Breast epithelium (tissue), 3 donors: ENCODE measurements at regions not wholly inside any gene's neighbourhood (a gene's known extent, or its start where the extent isn't known, plus 50 kb on each side); places are given as distances from the start of the nearest gene placed in this dataset.
"Not testable (repeated sequence)": the region's sequence is repeated elsewhere in the genome, so short reads cannot be mapped to it uniquely, and the experiment has no call there.

ENCODE experiments used
- POLR2A ChIP-seq: fragments of 450-650 bp; IDR thresholded peaks from one replicate; pipeline ENCODE4 v1.6.1; 2016; ENCODE audit warnings: antibody characterized with exemption, mild to moderate bottlenecking, moderate library complexity
- POLR2AphosphoS5 ChIP-seq, 3 donors: sonication (generic); formaldehyde crosslinking; IDR thresholded peaks; one replicate each; pipeline ENCODE4 v1.6.1; 2017; ENCODE audit warnings: antibody characterized with exemption in 3 of 3
- TF ChIP-seq, protein P1 (sequence below), 3 donors: fragments of 450-650 bp; IDR thresholded peaks; one replicate each; pipeline ENCODE4 v1.5.1; 2016 to 2017; ENCODE audit warnings: antibody characterized with exemption in 3 of 3, mild to moderate bottlenecking in 3 of 3, moderate library complexity in 3 of 3

DNA sequence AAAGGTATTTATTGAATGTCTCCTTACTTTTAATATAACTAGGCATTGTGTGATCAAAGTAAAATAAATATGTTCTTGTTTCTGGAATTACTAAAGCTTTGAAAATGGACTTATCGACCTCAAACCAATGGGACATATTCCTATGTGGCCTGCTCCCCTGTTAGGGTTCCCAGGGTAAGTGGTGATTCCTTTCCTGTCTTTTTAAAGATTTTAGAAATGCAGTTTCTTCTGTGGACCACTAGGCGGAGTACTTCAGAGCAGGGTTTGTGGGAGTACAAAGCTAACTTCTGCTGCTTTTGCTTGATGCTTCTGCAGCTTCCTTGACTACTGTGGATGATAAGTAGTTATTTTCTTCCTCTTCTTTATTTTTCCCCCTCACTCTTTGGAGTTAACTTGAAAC lies 3243.3 kb upstream of the OR11H1 start:
- TF ChIP-seq, protein P1, sequence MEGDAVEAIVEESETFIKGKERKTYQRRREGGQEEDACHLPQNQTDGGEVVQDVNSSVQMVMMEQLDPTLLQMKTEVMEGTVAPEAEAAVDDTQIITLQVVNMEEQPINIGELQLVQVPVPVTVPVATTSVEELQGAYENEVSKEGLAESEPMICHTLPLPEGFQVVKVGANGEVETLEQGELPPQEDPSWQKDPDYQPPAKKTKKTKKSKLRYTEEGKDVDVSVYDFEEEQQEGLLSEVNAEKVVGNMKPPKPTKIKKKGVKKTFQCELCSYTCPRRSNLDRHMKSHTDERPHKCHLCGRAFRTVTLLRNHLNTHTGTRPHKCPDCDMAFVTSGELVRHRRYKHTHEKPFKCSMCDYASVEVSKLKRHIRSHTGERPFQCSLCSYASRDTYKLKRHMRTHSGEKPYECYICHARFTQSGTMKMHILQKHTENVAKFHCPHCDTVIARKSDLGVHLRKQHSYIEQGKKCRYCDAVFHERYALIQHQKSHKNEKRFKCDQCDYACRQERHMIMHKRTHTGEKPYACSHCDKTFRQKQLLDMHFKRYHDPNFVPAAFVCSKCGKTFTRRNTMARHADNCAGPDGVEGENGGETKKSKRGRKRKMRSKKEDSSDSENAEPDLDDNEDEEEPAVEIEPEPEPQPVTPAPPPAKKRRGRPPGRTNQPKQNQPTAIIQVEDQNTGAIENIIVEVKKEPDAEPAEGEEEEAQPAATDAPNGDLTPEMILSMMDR (IDR thresholded peaks at IDR 0.05): not testable (repeated sequence)
- not testable (repeated sequence) for TF ChIP-seq POLR2A; POLR2AphosphoS5 (IDR thresholded peaks at IDR 0.05)
